Esophagus squamous epithelium (tissue), 5 donors: ENCODE measurements at regions not wholly inside any gene's neighbourhood (a gene's known extent, or its start where the extent isn't known, plus 50 kb on each side); places are given as distances from the start of the nearest gene placed in this dataset.

Source experiments
- DNase-seq: peaks from one replicate; lab custom pipeline; 2025; lab: John Stamatoyannopoulos, UW
- H3K27ac ChIP-seq, 4 donors: fragments of 200-600 bp; sonication (generic); one replicate each; pipeline ENCODE4 v1.5.1; 2016 to 2019; ENCODE audit warnings: mild to moderate bottlenecking in 1 of 4
- H3K27me3 ChIP-seq, 4 donors: fragments of 200-600 bp; sonication (generic); 1 replicate in 3 of 4; 2 replicates in 1 of 4; pipeline versions ENCODE4 v1.5.1 to v1.6.0; 2017 to 2021; ENCODE audit warnings: antibody characterized with exemption in 1 of 4
- H3K36me3 ChIP-seq, 3 donors: fragments of 200-600 bp; sonication (generic); one replicate each; pipeline ENCODE4 v1.5.1; 2016 to 2019
- H3K4me1 ChIP-seq, 3 donors: fragments of 200-600 bp; sonication (generic); one replicate each; pipeline ENCODE4 v1.5.1; 2017 to 2019
- H3K4me3 ChIP-seq, 4 donors: fragments of 200-600 bp; sonication (generic); 1 replicate in 3 of 4; 2 replicates in 1 of 4; pipeline ENCODE4 v1.5.1; 2016 to 2019; ENCODE audit warnings: mild to moderate bottlenecking in 2 of 4, moderate library complexity in 1 of 4
- H3K9me3 ChIP-seq, 3 donors: fragments of 200-600 bp; sonication (generic); one replicate each; pipeline ENCODE4 v1.5.1; 2016 to 2019
- POLR2A ChIP-seq, 4 donors: fragments of 450-650 bp; IDR thresholded peaks; one replicate each; pipeline ENCODE4 v1.6.1; 2017; ENCODE audit warnings: antibody characterized with exemption in 4 of 4, mild to moderate bottlenecking in 4 of 4, moderate library complexity in 3 of 4
- WGBS, 2 donors: methylation state at CpG; one replicate each; pipeline ENCODE4 v1.1.5; 2018; 5-methylcytosine and 5-hydroxymethylcytosine counted together
- intact Hi-C: fragments of 100-400 bp; cut with DNase I; formaldehyde crosslinking; loops from one replicate; pipeline ENCODE4 v1.15.0; 2022
- TF ChIP-seq, protein P1 (sequence below), 6 experiments: fragments of 450-650 bp in 4 of 6; fragments of 200-600 bp in 2 of 6; sonication (generic) in 2 of 6; IDR thresholded peaks; one replicate each; pipeline ENCODE4 v1.5.1; 2016 to 2019; ENCODE audit warnings: antibody characterized with exemption in 6 of 6, mild to moderate bottlenecking in 4 of 6, moderate library complexity in 4 of 6
- donor health status: DM: yes; HTN: yes; CAD: no.

DNA sequence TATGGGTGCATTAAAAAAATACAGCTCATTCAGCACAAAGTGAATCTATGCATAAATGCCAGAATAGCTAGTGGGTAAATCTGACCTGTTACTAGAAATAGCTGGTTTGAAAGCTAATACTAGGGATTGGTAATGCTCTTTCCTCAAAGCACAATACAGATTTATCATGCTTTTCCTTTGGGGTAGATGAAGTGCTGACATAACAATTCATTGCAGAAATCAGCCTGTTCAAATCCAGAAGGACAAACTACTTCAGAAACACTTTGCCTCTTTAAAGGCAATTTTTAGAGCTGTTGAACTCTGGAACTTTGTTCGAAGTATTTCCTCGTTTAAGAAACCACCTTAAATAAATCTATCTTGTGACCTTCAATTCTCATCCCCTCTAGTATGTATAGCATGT is 957.9 kb downstream of the ARAP2 start:
- Histone ChIP-seq H3K36me3 (no peaks in the 10 kb centered on the region), H3K27me3 (no peaks in the 10 kb centered on the region), H3K4me1 (no peaks in the 10 kb centered on the region), H3K9me3 (no peaks in the 10 kb centered on the region), H3K4me3 (no peak overlapping the region), H3K27ac (no peak overlapping the region)
- 78 to 80% methylated on average over 2 of the region's 2 CpGs for WGBS, 2 donors
- DNase-seq, result no peak
- intact Hi-C loops, result no loop called here
- TF ChIP-seq, protein P1, sequence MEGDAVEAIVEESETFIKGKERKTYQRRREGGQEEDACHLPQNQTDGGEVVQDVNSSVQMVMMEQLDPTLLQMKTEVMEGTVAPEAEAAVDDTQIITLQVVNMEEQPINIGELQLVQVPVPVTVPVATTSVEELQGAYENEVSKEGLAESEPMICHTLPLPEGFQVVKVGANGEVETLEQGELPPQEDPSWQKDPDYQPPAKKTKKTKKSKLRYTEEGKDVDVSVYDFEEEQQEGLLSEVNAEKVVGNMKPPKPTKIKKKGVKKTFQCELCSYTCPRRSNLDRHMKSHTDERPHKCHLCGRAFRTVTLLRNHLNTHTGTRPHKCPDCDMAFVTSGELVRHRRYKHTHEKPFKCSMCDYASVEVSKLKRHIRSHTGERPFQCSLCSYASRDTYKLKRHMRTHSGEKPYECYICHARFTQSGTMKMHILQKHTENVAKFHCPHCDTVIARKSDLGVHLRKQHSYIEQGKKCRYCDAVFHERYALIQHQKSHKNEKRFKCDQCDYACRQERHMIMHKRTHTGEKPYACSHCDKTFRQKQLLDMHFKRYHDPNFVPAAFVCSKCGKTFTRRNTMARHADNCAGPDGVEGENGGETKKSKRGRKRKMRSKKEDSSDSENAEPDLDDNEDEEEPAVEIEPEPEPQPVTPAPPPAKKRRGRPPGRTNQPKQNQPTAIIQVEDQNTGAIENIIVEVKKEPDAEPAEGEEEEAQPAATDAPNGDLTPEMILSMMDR (IDR thresholded peaks at IDR 0.05), result no peak
- TF ChIP-seq POLR2A (IDR thresholded peaks at IDR 0.05), result no peak

DNA sequence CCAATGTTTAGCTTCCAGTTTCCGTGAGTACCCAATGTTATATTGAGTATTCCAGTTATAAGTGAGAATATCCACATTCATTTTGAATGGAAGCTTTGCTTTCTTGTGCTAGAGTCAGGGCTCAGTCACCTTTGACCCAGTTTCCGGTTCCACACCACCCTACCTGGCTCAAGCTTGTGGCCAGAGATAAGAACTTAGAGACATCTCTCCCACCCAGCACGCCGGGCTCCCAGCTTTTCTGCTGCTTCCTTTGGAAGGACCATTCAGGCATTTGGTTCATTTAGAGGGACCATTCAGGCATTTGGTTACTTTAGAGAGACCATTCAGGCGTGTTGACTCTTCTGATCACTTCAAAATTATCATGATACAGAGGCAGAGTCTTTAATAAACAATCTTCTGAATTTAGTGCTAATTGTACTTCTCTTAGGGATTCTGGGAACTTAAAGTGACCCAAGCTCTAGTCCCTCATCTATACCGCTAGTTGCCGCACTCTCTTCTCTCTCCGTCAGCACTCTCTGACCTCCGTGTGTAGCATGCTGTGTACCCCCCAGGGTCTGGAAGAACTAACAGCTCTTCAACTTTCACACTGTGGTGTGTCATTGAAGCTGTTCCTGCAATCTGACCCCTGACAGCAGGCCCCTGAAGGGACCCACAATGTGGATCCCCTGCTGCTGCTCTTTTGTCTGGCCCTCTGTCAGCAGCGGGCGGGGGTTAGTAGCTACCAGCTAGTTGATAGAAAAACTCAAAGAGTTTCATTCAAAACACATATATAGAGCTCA is 943.1 kb downstream of the ARAP2 start:
- no peak for DNase-seq
- WGBS, 2 donors, result 73 to 79% methylated on average over 11 of the region's 11 CpGs
- H3K4me1 ChIP-seq, result no peaks in the 10 kb centered on the region
- no peaks in the 10 kb centered on the region for H3K9me3 ChIP-seq
- H3K4me3 ChIP-seq, result no peak overlapping the region
- H3K36me3 ChIP-seq, result no peaks in the 10 kb centered on the region
- H3K27me3 ChIP-seq, result no peaks in the 10 kb centered on the region
- H3K27ac ChIP-seq, result no peak overlapping the region
- intact Hi-C loops, result no loop called here
- TF ChIP-seq, protein P1 (IDR thresholded peaks at IDR 0.05), result no peak
- TF ChIP-seq POLR2A (IDR thresholded peaks at IDR 0.05), result no peak

DNA sequence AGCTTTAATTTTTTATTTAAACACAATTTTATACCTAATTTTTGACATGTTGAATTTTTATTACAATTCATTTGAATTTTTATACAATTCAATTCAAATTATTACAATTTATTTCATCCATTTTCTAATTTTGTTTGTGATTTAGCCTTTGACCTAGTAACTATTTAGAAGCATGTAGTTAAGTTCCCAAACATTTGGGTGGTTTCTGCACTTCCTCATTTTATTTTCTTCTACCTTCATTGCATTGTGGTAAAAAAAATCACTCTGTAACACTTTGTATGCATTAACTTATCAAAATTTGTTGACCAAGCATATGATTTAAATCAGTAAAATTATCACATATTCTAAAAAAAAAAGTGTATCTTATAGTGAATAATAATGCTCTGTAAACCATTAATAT is 928.9 kb downstream of the ARAP2 start:
- no peak overlapping the region for H3K27ac ChIP-seq
- no peak for TF ChIP-seq POLR2A (IDR thresholded peaks at IDR 0.05)
- TF ChIP-seq, protein P1 (IDR thresholded peaks at IDR 0.05), result no peak
- no peak for DNase-seq
- no peaks in the 10 kb centered on the region for H3K27me3 ChIP-seq
- no peaks in the 10 kb centered on the region for H3K9me3 ChIP-seq
- H3K4me1 ChIP-seq, result no peaks in the 10 kb centered on the region
- H3K4me3 ChIP-seq, result no peak overlapping the region
- H3K36me3 ChIP-seq, result no peaks in the 10 kb centered on the region
- intact Hi-C loops, result no loop called here

DNA sequence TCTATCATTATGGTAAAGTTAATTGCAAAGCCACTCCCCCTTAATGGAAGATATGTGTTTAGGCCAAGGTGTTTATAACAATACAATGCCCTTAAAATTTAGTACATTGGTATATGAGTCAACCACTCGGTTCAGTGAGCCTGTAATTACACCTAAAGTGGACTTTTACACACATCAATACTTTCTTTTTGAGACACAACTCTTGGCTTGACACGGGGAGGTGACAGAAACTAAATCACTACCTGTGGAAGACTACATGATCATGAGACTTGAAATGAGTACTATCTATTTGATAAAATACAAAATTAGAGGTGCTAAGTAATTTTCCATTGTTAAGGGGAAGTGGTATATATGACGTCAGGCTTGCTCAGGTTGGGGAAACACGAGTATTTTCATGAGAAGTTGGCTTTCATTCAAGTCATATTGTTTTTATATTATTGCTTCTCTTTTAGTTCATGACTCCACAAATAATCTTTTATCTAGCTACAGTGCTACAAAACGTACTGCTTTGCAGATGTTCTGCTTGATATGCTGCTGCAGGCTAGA is 918.3 kb downstream of the ARAP2 start:
- Histone ChIP-seq H3K27ac (no peak overlapping the region), H3K9me3 (no peaks in the 10 kb centered on the region), H3K36me3 (no peaks in the 10 kb centered on the region), H3K4me1 (no peaks in the 10 kb centered on the region), H3K27me3 (no peaks in the 10 kb centered on the region), H3K4me3 (no peak overlapping the region)
- no peak for TF ChIP-seq POLR2A (IDR thresholded peaks at IDR 0.05)
- TF ChIP-seq, protein P1 (IDR thresholded peaks at IDR 0.05), result no peak
- DNase-seq, result no peak
- WGBS, 2 donors, result 42 to 46% methylated on average over 5 of the region's 5 CpGs
- intact Hi-C loops, result no loop called here

DNA sequence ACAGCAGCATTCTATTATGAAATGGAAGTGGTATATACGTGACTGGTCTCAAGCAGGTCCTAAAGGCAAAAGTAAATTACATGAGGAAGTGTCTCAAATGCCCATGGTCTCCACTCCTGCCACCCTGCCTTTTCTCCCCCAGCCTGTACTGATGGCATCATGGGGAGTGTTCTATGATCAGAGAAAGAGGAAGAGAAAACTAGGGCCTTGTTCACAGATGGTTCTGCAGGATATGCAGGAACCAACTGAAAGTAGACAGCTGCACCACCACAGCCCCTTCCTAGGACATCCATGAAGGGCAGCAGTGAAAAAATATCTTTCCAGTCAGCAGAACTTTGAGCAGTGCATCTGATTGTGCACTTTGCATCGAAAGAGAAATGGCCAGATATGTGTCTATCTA is 901.5 kb downstream of the ARAP2 start:
- WGBS, 2 donors, result 50 to 54% methylated on average over 1 to 2 of the region's 2 CpGs
- Histone ChIP-seq H3K27ac (no peak overlapping the region), H3K4me1 (no peaks in the 10 kb centered on the region), H3K4me3 (no peak overlapping the region), H3K27me3 (no peaks in the 10 kb centered on the region), H3K36me3 (no peaks in the 10 kb centered on the region), H3K9me3 (no peaks in the 10 kb centered on the region)
- no peak for DNase-seq
- intact Hi-C loops, result no loop called here
- no peak for TF ChIP-seq POLR2A (IDR thresholded peaks at IDR 0.05)
- TF ChIP-seq, protein P1 (IDR thresholded peaks at IDR 0.05), result no peak
